ENCODE measurements at regions not wholly inside any gene's neighbourhood (a gene's known extent, or its start where the extent isn't known, plus 50 kb on each side); places are given as distances from the start of the nearest gene placed in this dataset.

DNA sequence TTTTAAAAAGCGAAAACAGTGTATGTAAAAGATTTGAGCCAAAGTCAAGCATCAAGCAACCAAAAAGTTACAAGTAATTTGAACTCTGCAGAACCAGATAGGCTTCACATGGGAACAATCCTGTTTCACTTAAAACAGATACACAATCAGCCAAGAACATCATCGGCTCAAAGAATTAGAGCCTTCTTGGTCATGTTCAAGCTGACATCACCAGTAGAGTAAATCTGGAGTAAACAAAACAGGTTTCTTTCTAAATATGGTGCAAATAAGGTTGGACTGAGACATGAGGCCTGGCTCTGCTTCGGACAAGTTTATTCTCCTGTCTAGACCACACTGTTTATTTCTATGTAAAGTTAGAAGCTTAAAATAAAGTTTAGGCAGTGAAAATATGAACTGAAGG, 116.0 kb downstream of the GMNC start:
- Histone ChIP-seq H3K27ac (ENCODE audit: low read depth, low read length) (no peak overlapping the region), H2BK12ac (ENCODE audit: low read depth, low read length) (no peak overlapping the region), H2BK5ac (ENCODE audit: low read depth, low read length) (no peak overlapping the region), H3K18ac (ENCODE audit: extremely low read depth, low read length) (no peak overlapping the region), H3K9ac (replicated peaks in 1 of 4; ENCODE audit: extremely low read depth in 1 of 4, low read depth in 3 of 4, low read length in 3 of 4) (no peak overlapping the region), H4K91ac (replicated peaks; ENCODE audit: insufficient read length, low read length) (no peak overlapping the region), H3K56ac (replicated peaks; ENCODE audit: insufficient read length, low read depth, low read length) (no peak overlapping the region), H3K79me2 (ENCODE audit: control insufficient read depth in 1 of 2, insufficient read depth in 2 of 2, low read length in 2 of 2) (no peaks in the 10 kb centered on the region), H2AK5ac (ENCODE audit: low read depth, low read length) (no peak overlapping the region), H3K23me2 (ENCODE audit: low read depth, low read length) (no peaks in the 10 kb centered on the region), H3K27me3 (replicated peaks in 1 of 4; ENCODE audit: control insufficient read depth in 3 of 4, extremely low read depth in 1 of 4, insufficient read depth in 3 of 4, low read length in 3 of 4) (no peaks in the 10 kb centered on the region), H2BK15ac (ENCODE audit: low read length) (no peak overlapping the region), H2AFZ (ENCODE audit: low read length) (no peak overlapping the region), H2BK20ac (ENCODE audit: low read length) (no peak overlapping the region), H3K9me3 (ENCODE audit: insufficient read depth in 2 of 2, low read depth in 1 of 2, low read length in 1 of 2) (no peaks in the 10 kb centered on the region), H3K4me2 (ENCODE audit: insufficient read depth in 1 of 2, low read depth in 2 of 2, low read length in 2 of 2) (no peak overlapping the region), H3K23ac (ENCODE audit: insufficient read length) (no peak overlapping the region), H3K4me1 (replicated peaks in 1 of 4; ENCODE audit: control insufficient read depth in 3 of 4, insufficient read depth in 4 of 4, low read length in 3 of 4) (no peaks in the 10 kb centered on the region), H4K20me1 (replicated peaks in 1 of 2; ENCODE audit: control insufficient read depth in 1 of 2, insufficient read depth in 2 of 2, low read length in 2 of 2) (no peaks in the 10 kb centered on the region), H3K14ac (ENCODE audit: insufficient read length) (no peak overlapping the region), H4K5ac (ENCODE audit: insufficient read length, low read depth, low read length) (no peak overlapping the region), H3K4ac (replicated peaks; ENCODE audit: insufficient read length, low read depth, low read length) (no peak overlapping the region), H3K4me3 (ENCODE audit: extremely low read depth in 1 of 4, insufficient read depth in 2 of 4, low read depth in 3 of 4, low read length in 4 of 4) (no peak overlapping the region), H3K36me3 (ENCODE audit: control insufficient read depth in 2 of 4, insufficient read depth in 4 of 4, low read length in 3 of 4) (no peaks in the 10 kb centered on the region), H2BK120ac (replicated peaks; ENCODE audit: low read depth, low read length) (no peak overlapping the region), H3K79me1 (ENCODE audit: low read depth, low read length) (no peaks in the 10 kb centered on the region), H4K8ac (ENCODE audit: extremely low read depth, insufficient read depth, low read length) (no peak overlapping the region)
- FAIRE-seq (no peak), DNase-seq (ENCODE audit: low read depth in 1 of 2, low spot score in 2 of 2) (no peak)
- no peak for TF ChIP-seq HDAC2 (IDR thresholded peaks at IDR 0.05; ENCODE audit: borderline replicate concordance in 1 of 2, low read depth in 2 of 2, low read length in 2 of 2)
- TF ChIP-seq EP300 (IDR thresholded peaks at IDR 0.05; ENCODE audit: borderline replicate concordance in 1 of 2, low read depth in 2 of 2, low read length in 2 of 2) = no peak
- TF ChIP-seq GABPA (IDR thresholded peaks at IDR 0.05; ENCODE audit: borderline replicate concordance, insufficient read depth, low read length) = no peak
- ChIA-PET POLR2A (ENCODE audit: partially characterized antibody) (no interaction called here), CTCF (ENCODE audit: partially characterized antibody) (no interaction called here)
- WGBS, 2 experiments (ENCODE audit: extremely low coverage in 1 of 2, insufficient coverage in 1 of 2, insufficient read length in 1 of 2, insufficient replicate concordance in 2 of 2, low coverage in 1 of 2, low lambda C conversion rate in 2 of 2, missing lambda C conversion rate in 1 of 2) = 91% methylated on average over 3 of the region's 3 CpGs; no CpG with 5 or more reads in 1 of the 2 experiments

All from H1 (cell line).